Transverse colon (tissue), 4 donors: ENCODE measurements at regions not wholly inside any gene's neighbourhood (a gene's known extent, or its start where the extent isn't known, plus 50 kb on each side); places are given as distances from the start of the nearest gene placed in this dataset.

Experiments
- DNase-seq: peaks from one replicate; pipeline ENCODE4 v3.0.0-alpha.2; 2019
- H3K27ac ChIP-seq, 4 donors: fragments of 200-600 bp; sonication (generic); 2 replicates each; pipeline ENCODE4 v1.5.1; 2016 to 2018; ENCODE audit warnings: inconsistent platforms in 4 of 4
- H3K27me3 ChIP-seq: fragments of 200-600 bp; sonication (generic); 2 replicates; pipeline ENCODE4 v1.5.1; 2017; ENCODE audit warnings: inconsistent platforms
- H3K36me3 ChIP-seq, 4 donors: fragments of 200-600 bp; sonication (generic); 2 replicates each; pipeline ENCODE4 v1.5.1; 2017 to 2019; ENCODE audit warnings: inconsistent platforms in 4 of 4
- H3K4me1 ChIP-seq, 4 donors: fragments of 200-600 bp; sonication (generic); 2 replicates each; pipeline ENCODE4 v1.5.1; 2017 to 2020; ENCODE audit warnings: inconsistent platforms in 4 of 4
- H3K4me3 ChIP-seq, 4 donors: fragments of 200-600 bp; sonication (generic); 1 replicate in 1 of 4; 2 replicates in 3 of 4; pipeline versions ENCODE4 v1.5.1 to v1.6.1; 2017 to 2019; ENCODE audit warnings: inconsistent platforms in 4 of 4
- H3K9me3 ChIP-seq, 2 donors: fragments of 200-600 bp; sonication (generic); 2 replicates each; pipeline ENCODE4 v1.5.1; 2017 to 2019; ENCODE audit warnings: inconsistent platforms in 2 of 2
- CTCF ChIP-seq, 5 experiments: fragments of 200-600 bp in 3 of 5; fragments of 450-650 bp in 2 of 5; sonication (generic) in 3 of 5; IDR thresholded peaks; 1 replicate in 2 of 5; 2 replicates in 3 of 5; pipeline ENCODE4 v1.5.1; 2016 to 2017; ENCODE audit warnings: antibody characterized with exemption in 5 of 5, inconsistent platforms in 3 of 5, mild to moderate bottlenecking in 2 of 5, moderate library complexity in 1 of 5
- EP300 ChIP-seq: sonication (generic); formaldehyde crosslinking; IDR thresholded peaks from one replicate; pipeline ENCODE4 v1.6.1; 2017; ENCODE audit warnings: antibody characterized with exemption, low read depth
- POLR2A ChIP-seq: fragments of 450-650 bp; IDR thresholded peaks from one replicate; pipeline ENCODE4 v1.6.1; 2016; ENCODE audit warnings: antibody characterized with exemption, mild to moderate bottlenecking, moderate library complexity
- POLR2AphosphoS5 ChIP-seq, 3 donors: sonication (generic); formaldehyde crosslinking; IDR thresholded peaks; one replicate each; pipeline ENCODE4 v1.6.1; 2016; ENCODE audit warnings: antibody characterized with exemption in 3 of 3
- WGBS, 2 donors: methylation state at CpG; one replicate each; pipeline ENCODE4 v1.1.5; 2018; ENCODE audit warnings: low coverage in 1 of 2; 5-methylcytosine and 5-hydroxymethylcytosine counted together
- in situ Hi-C, 4 donors: fragments of 200-750 bp; cut with MboI; loops; one replicate each; pipeline versions ENCODE4 v1.15.0 to v1.15.1; 2017; ENCODE audit warnings: low sequenced_read_pairs in 3 of 4, low pct_ligation_motif_present in 1 of 4, low pct_unique_long_range_greater_than_20kb in 1 of 4
- intact Hi-C: fragments of 100-400 bp; cut with DNase I; formaldehyde crosslinking; loops from one replicate; pipeline ENCODE4 v1.15.1; 2023; ENCODE audit warnings: low total_unique reads

- DNase-seq, result no peak
- Histone ChIP-seq H3K36me3 (no peaks in the 10 kb centered on the region), H3K4me3 (no peak overlapping the region), H3K4me1 (peaks cover 0 to 6% (median 3%) of the 10 kb centered on the region in 4 donors), H3K27me3 (no peaks in the 10 kb centered on the region), H3K9me3 (no peaks in the 10 kb centered on the region), H3K27ac (no peak overlapping the region)
- TF ChIP-seq POLR2A (no peak), EP300 (no peak), CTCF (IDR thresholded peaks at IDR 0.05) (no peak), POLR2AphosphoS5 (IDR thresholded peaks at IDR 0.05) (no peak)
- in situ Hi-C loops, result no loop called here
- intact Hi-C loops, result no loop called here
Measured at GRCh38 chr10:6319119-6319518, 116.4 kb downstream of the PFKFB3 start.

- H3K27me3 ChIP-seq, result no peaks in the 10 kb centered on the region
- no peak for DNase-seq
- no peaks in the 10 kb centered on the region for H3K4me1 ChIP-seq
- H3K27ac ChIP-seq, result no peak overlapping the region
- TF ChIP-seq POLR2AphosphoS5 (IDR thresholded peaks at IDR 0.05) (no peak), POLR2A (no peak), CTCF (IDR thresholded peaks at IDR 0.05) (no peak), EP300 (no peak)
- in situ Hi-C loops (no loop called here), intact Hi-C loops (no loop called here)
- H3K4me3 ChIP-seq, result no peak overlapping the region
- no peaks in the 10 kb centered on the region for H3K36me3 ChIP-seq
- 83 to 86% methylated on average over 2 to 6 of the region's 6 CpGs for WGBS, 2 donors
- no peaks in the 10 kb centered on the region for H3K9me3 ChIP-seq
Measured at GRCh38 chr10:6320320-6321010, 117.7 kb downstream of the PFKFB3 start.

GRCh38 chr10:6321880-6322279 is 119.1 kb downstream of the PFKFB3 start:
- no peak for DNase-seq
- intact Hi-C loops, result no loop called here
- H3K36me3 ChIP-seq, result no peaks in the 10 kb centered on the region
- WGBS, 2 donors, result 86 to 92% methylated on average over 9 of the region's 9 CpGs
- no peak overlapping the region for H3K4me3 ChIP-seq
- TF ChIP-seq EP300, result no peak
- no peak for TF ChIP-seq POLR2AphosphoS5 (IDR thresholded peaks at IDR 0.05)
- no peak for TF ChIP-seq POLR2A
- no peak for TF ChIP-seq CTCF (IDR thresholded peaks at IDR 0.05)
- H3K27ac ChIP-seq, result no peak overlapping the region
- no peaks in the 10 kb centered on the region for H3K27me3 ChIP-seq
- no peaks in the 10 kb centered on the region for H3K9me3 ChIP-seq
- in situ Hi-C loops, result no loop called here
- no peaks in the 10 kb centered on the region for H3K4me1 ChIP-seq

GRCh38 chr10:6322805-6323204 is 120.1 kb downstream of the PFKFB3 start:
- in situ Hi-C loops, result no loop called here
- H3K4me1 ChIP-seq, result no peaks in the 10 kb centered on the region
- H3K27me3 ChIP-seq, result no peaks in the 10 kb centered on the region
- H3K9me3 ChIP-seq, result no peaks in the 10 kb centered on the region
- DNase-seq, result no peak
- TF ChIP-seq POLR2A (no peak), EP300 (no peak), CTCF (IDR thresholded peaks at IDR 0.05) (no peak), POLR2AphosphoS5 (IDR thresholded peaks at IDR 0.05) (no peak)
- H3K36me3 ChIP-seq, result no peaks in the 10 kb centered on the region
- H3K27ac ChIP-seq, result no peak overlapping the region
- intact Hi-C loops, result no loop called here
- 99 to 100% methylated on average over 1 to 3 of the region's 3 CpGs for WGBS, 2 donors
- H3K4me3 ChIP-seq, result no peak overlapping the region
